CD14-positive monocyte (primary cell): ENCODE measurements at regions not wholly inside any gene's neighbourhood (a gene's known extent, or its start where the extent isn't known, plus 50 kb on each side); places are given as distances from the start of the nearest gene placed in this dataset.

ENCODE experiments used
- DNase-seq, 3 donors: peaks; one replicate each; pipeline ENCODE4 v3.0.0-alpha.2; 2011 to 2022
- H2AFZ ChIP-seq: 2 replicates; pipeline ENCODE4 v1.6.0; 2012; ENCODE audit warnings: mild to moderate bottlenecking, low read depth, low read length, inconsistent platforms; ENCODE audit not compliant: insufficient read depth, poor library complexity, severe bottlenecking
- H3K27ac ChIP-seq, 2 donors: 1 replicate in 1 of 2; 2 replicates in 1 of 2; pipeline ENCODE4 v1.5.1; 2012 to 2013; ENCODE audit warnings: low read length in 2 of 2, control low read depth in 1 of 2, inconsistent platforms in 1 of 2, low read depth in 1 of 2, mild to moderate bottlenecking in 1 of 2
- H3K27me3 ChIP-seq, 2 donors: one replicate each; pipeline versions ENCODE4 v1.6.0 to v1.6.1; 2011 to 2013; ENCODE audit warnings: low read length in 2 of 2; ENCODE audit not compliant: control insufficient read depth in 2 of 2, insufficient read depth in 2 of 2
- H3K36me3 ChIP-seq, 2 donors: replicated peaks in 1 of 2; 1 replicate in 1 of 2; 2 replicates in 1 of 2; pipeline versions ENCODE4 v1.5.1 to v1.6.1; 2012 to 2013; ENCODE audit warnings: low read length in 2 of 2, control low read depth in 1 of 2, inconsistent platforms in 1 of 2, mild to moderate bottlenecking in 1 of 2; ENCODE audit not compliant: insufficient read depth in 2 of 2, control insufficient read depth in 1 of 2
- H3K4me1 ChIP-seq, 2 donors: 1 replicate in 1 of 2; 2 replicates in 1 of 2; pipeline versions ENCODE4 v1.5.1 to v1.6.1; 2012 to 2013; ENCODE audit warnings: low read length in 2 of 2, control low read depth in 1 of 2, inconsistent platforms in 1 of 2, mild to moderate bottlenecking in 1 of 2, moderate library complexity in 1 of 2; ENCODE audit not compliant: insufficient read depth in 2 of 2, control insufficient read depth in 1 of 2
- H3K4me2 ChIP-seq: replicated peaks from 2 replicates; pipeline ENCODE3; 2012; ENCODE audit warnings: low read length, moderate library complexity, mild to moderate bottlenecking; ENCODE audit not compliant: poor library complexity, severe bottlenecking; ENCODE audit errors: extremely low read depth
- H3K4me3 ChIP-seq, 3 experiments: fragments of 200-600 bp in 1 of 3; sonication (generic) in 1 of 3; replicated peaks in 1 of 3; 1 replicate in 2 of 3; 2 replicates in 1 of 3; pipeline ENCODE4 v1.5.1; 2011 to 2013; ENCODE audit warnings: low read length in 3 of 3, mild to moderate bottlenecking in 3 of 3, control low read depth in 2 of 3, low read depth in 2 of 3, inconsistent platforms in 1 of 3, moderate library complexity in 1 of 3
- H3K79me2 ChIP-seq: 2 replicates; pipeline ENCODE4 v1.6.0; 2012; ENCODE audit warnings: mild to moderate bottlenecking, control low read depth, inconsistent platforms, low read length, moderate library complexity; ENCODE audit not compliant: insufficient read depth
- H3K9ac ChIP-seq: 2 replicates; pipeline ENCODE4 v1.6.0; 2017; ENCODE audit warnings: low read length, mild to moderate bottlenecking; ENCODE audit not compliant: insufficient read depth, poor library complexity, severe bottlenecking
- H3K9me3 ChIP-seq, 2 donors: replicated peaks in 1 of 2; 1 replicate in 1 of 2; 2 replicates in 1 of 2; pipeline versions ENCODE4 v1.5.1 to v1.6.1; 2012 to 2013; ENCODE audit warnings: low read length in 2 of 2, control low read depth in 1 of 2; ENCODE audit not compliant: control insufficient read depth in 1 of 2, insufficient read depth in 1 of 2
- H4K20me1 ChIP-seq: 2 replicates; pipeline ENCODE4 v1.6.0; 2012; ENCODE audit warnings: mild to moderate bottlenecking, low read length, control low read depth, moderate library complexity; ENCODE audit not compliant: insufficient read depth
- H3K27ac Mint-ChIP-seq, 7 donors: one replicate each; pipeline ENCODE4 v1.8.0; 2020; ENCODE audit warnings: mild to moderate bottlenecking in 7 of 7, mixed read lengths in 7 of 7, moderate library complexity in 6 of 7, inconsistent platforms in 2 of 7
- H3K27me3 Mint-ChIP-seq, 3 donors: one replicate each; pipeline ENCODE4 v1.8.0; 2021 to 2022; ENCODE audit warnings: low read depth in 3 of 3, mild to moderate bottlenecking in 3 of 3, mixed read lengths in 3 of 3, moderate library complexity in 3 of 3, inconsistent platforms in 1 of 3
- H3K36me3 Mint-ChIP-seq, 2 donors: one replicate each; pipeline ENCODE4 v1.8.0; 2020; ENCODE audit warnings: mixed read lengths in 2 of 2, inconsistent platforms in 1 of 2, mild to moderate bottlenecking in 1 of 2
- H3K4me1 Mint-ChIP-seq: one replicate; pipeline ENCODE4 v1.8.0; 2020; ENCODE audit warnings: mild to moderate bottlenecking, mixed read lengths
- H3K4me3 Mint-ChIP-seq, 2 donors: one replicate each; pipeline ENCODE4 v1.8.0; 2020; ENCODE audit warnings: mild to moderate bottlenecking in 2 of 2, mixed read lengths in 2 of 2, moderate library complexity in 1 of 2
- H3K9me3 Mint-ChIP-seq, 7 donors: one replicate each; pipeline ENCODE4 v1.8.0; 2020 to 2022; ENCODE audit warnings: mixed read lengths in 7 of 7, mild to moderate bottlenecking in 6 of 7, moderate library complexity in 6 of 7, inconsistent platforms in 2 of 7
- WGBS: methylation state at CpG from one replicate; pipeline ENCODE4 v1.1.5; 2013; ENCODE audit warnings: missing lambda C conversion rate; ENCODE audit not compliant: insufficient coverage; 5-methylcytosine and 5-hydroxymethylcytosine counted together
- intact Hi-C, 2 donors: fragments of 100-400 bp; cut with micrococcal nuclease; formaldehyde crosslinking; loops; one replicate each; pipeline versions ENCODE4 v1.15.0 to v1.15.1; 2023
- TF ChIP-seq, protein P1 (sequence below): fragments of 200-600 bp; IDR thresholded peaks from one replicate; pipeline ENCODE4 v1.8.0; 2022; ENCODE audit warnings: antibody characterized with exemption, mild to moderate bottlenecking

DNA sequence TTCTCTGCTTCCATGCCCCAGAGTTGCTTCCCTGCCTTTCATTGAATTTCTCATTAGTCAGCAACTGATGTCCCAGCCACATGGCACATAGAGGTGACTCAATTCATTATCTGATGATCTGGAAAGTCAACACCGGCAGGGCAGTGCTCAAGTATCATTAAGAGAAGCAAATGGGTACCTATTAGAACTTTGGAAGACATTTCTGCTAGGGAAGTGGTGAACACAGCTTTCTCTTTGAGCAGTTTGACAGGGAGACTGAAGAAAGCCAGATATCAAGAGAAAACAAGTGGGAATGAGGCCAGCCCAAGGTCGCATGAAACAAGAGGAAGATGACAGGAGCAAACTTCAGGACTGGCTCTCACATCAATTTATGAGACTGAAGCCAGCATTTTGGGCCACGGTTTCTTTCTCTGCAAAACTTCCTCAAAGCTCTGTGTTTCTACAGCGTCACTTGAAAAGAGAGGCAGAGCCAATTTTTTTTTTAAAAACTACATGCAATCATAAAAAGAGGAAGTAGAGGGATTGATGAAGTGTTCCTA, 108.3 kb upstream of the RPS6KA3 start:
- H3K4me2 ChIP-seq = peak overlapping the region; percentile 46
- Mint-ChIP-seq H3K4me3 (peak overlapping the region; percentile 58 to 83), H3K27ac (peak overlapping the region; percentile 93 to 98 (median 97)), H3K27me3 (peaks cover 0 to 3% (median 2%) of the 10 kb centered on the region in 3 donors), H3K9me3 (peaks cover 0 to 5% (median 3%) of the 10 kb centered on the region in 7 donors), H3K36me3 (no peaks in the 10 kb centered on the region), H3K4me1 (peaks cover 37% of the 10 kb centered on the region)
- intact Hi-C loops = loop anchor here in 1 of 2 donors (10.0 kb wide), 1 partner anchor 110 kb away; the partner anchor contains the start of gene RPS6KA3
- no peaks in the 10 kb centered on the region for H4K20me1 ChIP-seq
- H3K79me2 ChIP-seq = no peaks in the 10 kb centered on the region
- TF ChIP-seq, protein P1, sequence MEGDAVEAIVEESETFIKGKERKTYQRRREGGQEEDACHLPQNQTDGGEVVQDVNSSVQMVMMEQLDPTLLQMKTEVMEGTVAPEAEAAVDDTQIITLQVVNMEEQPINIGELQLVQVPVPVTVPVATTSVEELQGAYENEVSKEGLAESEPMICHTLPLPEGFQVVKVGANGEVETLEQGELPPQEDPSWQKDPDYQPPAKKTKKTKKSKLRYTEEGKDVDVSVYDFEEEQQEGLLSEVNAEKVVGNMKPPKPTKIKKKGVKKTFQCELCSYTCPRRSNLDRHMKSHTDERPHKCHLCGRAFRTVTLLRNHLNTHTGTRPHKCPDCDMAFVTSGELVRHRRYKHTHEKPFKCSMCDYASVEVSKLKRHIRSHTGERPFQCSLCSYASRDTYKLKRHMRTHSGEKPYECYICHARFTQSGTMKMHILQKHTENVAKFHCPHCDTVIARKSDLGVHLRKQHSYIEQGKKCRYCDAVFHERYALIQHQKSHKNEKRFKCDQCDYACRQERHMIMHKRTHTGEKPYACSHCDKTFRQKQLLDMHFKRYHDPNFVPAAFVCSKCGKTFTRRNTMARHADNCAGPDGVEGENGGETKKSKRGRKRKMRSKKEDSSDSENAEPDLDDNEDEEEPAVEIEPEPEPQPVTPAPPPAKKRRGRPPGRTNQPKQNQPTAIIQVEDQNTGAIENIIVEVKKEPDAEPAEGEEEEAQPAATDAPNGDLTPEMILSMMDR = no peak
- H3K4me1 ChIP-seq = peaks cover 35 to 40% of the 10 kb centered on the region in 2 donors
- DNase-seq = peak; percentile 48 to 74 (median 68)
- WGBS = 0% methylated on average over 1 of the region's 4 CpGs
- peak overlapping the region; percentile 44 for H3K9ac ChIP-seq
- H3K36me3 ChIP-seq = no peaks in the 10 kb centered on the region
- no peaks in the 10 kb centered on the region for H3K9me3 ChIP-seq
- peaks cover 0 to 2% of the 10 kb centered on the region in 2 donors for H3K27me3 ChIP-seq
- peak overlapping the region; percentile 56 to 90 for H3K27ac ChIP-seq
- H3K4me3 ChIP-seq = peak overlapping the region; percentile 20 to 54 (median 21)
- peak overlapping the region; percentile 21 for H2AFZ ChIP-seq

DNA sequence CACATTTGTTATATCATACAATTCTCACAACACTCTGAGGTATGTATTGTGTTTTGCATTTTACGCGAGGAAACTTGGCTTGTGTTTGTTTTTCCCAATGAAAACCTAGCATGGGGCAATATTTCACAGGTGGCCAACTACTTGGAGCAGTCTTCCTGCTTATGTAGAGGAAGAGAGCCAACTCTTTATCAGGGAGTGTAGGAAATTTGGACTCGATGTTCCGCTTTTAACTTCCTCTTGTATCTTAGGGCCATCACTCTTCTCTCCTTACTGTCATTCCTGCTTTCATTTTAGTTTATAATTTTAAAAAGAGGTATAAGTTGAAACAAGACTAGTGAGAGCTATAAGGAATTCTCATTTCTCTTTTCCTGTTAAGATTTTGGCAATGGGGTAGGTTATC, 107.7 kb upstream of the RPS6KA3 start:
- Histone ChIP-seq H3K9ac (peak overlapping the region; percentile 44), H3K27me3 (peaks cover 0 to 2% of the 10 kb centered on the region in 2 donors), H3K79me2 (no peaks in the 10 kb centered on the region), H3K36me3 (no peaks in the 10 kb centered on the region), H3K9me3 (no peaks in the 10 kb centered on the region), H3K4me1 (peaks cover 35 to 40% of the 10 kb centered on the region in 2 donors), H4K20me1 (no peaks in the 10 kb centered on the region), H3K4me2 (peak overlapping the region; percentile 46), H3K27ac (peak overlapping the region; percentile 56 to 90), H2AFZ (no peak overlapping the region), H3K4me3 (peak overlapping the region in 2 of 3 experiments; percentile 21 to 54)
- Mint-ChIP-seq H3K36me3 (no peaks in the 10 kb centered on the region), H3K9me3 (peaks cover 0 to 5% (median under 1%) of the 10 kb centered on the region in 7 donors), H3K4me1 (peaks cover 37% of the 10 kb centered on the region), H3K27ac (peak overlapping the region; percentile 93 to 98 (median 97)), H3K27me3 (peaks cover 0 to 3% (median 2%) of the 10 kb centered on the region in 3 donors), H3K4me3 (peak overlapping the region in 1 of 2 donors; percentile 2)
- no CpG with 5 or more reads among the region's 4 CpGs for WGBS
- intact Hi-C loops = loop anchor here in 1 of 2 donors (10.0 kb wide), 1 partner anchor 110 kb away; the partner anchor contains the start of gene RPS6KA3
- TF ChIP-seq, protein P1 = no peak
- DNase-seq = peak in 2 of 3 donors; percentile 56 to 57
